H1 (cell line): ENCODE measurements at regions not wholly inside any gene's neighbourhood (a gene's known extent, or its start where the extent isn't known, plus 50 kb on each side); places are given as distances from the start of the nearest gene placed in this dataset.

Experiments
- POU5F1 ChIP-seq: IDR thresholded peaks from 2 replicates; pipeline ENCODE4 v1.6.1; 2011; ENCODE audit warnings: low read depth, mild to moderate bottlenecking, low read length, moderate library complexity
- SP1 ChIP-seq: IDR thresholded peaks from 2 replicates; pipeline ENCODE4 v1.6.1; 2011; ENCODE audit warnings: low read depth, low read length
- ZNF274 ChIP-seq: IDR thresholded peaks from 2 replicates; pipeline ENCODE4 v1.7.0; 2012; ENCODE audit warnings: low read length, borderline replicate concordance; ENCODE audit errors: extremely low read depth
- TF ChIP-seq, protein P1 (sequence below), 3 experiments: IDR thresholded peaks; 1 replicate in 2 of 3; 2 replicates in 1 of 3; pipeline versions ENCODE4 v1.5.1 to v1.6.1; 2011; ENCODE audit warnings: low read length in 3 of 3, mild to moderate bottlenecking in 3 of 3, inconsistent platforms in 2 of 3, low read depth in 1 of 3, moderate library complexity in 1 of 3; ENCODE audit not compliant: insufficient read depth in 1 of 3; ENCODE audit errors: control extremely low read depth in 1 of 3

DNA sequence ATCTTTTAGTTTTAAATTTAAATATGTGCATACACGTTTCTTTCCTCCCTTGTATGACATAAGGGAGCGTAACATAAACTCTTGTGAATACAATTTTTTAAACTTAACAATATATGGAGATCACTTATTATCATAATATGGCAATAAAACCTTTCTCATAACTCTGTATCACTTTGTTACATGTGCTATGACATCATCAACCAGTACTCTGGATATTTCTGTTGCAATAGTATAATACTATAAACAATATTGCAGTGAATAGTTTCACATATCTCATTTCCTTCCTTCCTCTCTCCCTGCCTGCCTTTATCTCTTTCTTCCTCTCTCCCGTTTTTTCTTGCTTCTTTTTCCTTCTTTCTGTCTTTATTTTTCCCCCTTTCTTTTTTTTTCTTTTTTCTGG is 1278.0 kb upstream of the CNTN5 start (continued):
- TF ChIP-seq, protein P1, sequence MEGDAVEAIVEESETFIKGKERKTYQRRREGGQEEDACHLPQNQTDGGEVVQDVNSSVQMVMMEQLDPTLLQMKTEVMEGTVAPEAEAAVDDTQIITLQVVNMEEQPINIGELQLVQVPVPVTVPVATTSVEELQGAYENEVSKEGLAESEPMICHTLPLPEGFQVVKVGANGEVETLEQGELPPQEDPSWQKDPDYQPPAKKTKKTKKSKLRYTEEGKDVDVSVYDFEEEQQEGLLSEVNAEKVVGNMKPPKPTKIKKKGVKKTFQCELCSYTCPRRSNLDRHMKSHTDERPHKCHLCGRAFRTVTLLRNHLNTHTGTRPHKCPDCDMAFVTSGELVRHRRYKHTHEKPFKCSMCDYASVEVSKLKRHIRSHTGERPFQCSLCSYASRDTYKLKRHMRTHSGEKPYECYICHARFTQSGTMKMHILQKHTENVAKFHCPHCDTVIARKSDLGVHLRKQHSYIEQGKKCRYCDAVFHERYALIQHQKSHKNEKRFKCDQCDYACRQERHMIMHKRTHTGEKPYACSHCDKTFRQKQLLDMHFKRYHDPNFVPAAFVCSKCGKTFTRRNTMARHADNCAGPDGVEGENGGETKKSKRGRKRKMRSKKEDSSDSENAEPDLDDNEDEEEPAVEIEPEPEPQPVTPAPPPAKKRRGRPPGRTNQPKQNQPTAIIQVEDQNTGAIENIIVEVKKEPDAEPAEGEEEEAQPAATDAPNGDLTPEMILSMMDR (IDR thresholded peaks at IDR 0.05; ENCODE audit: control extremely low read depth in 1 of 3, insufficient read depth in 1 of 3, low read depth in 1 of 3, low read length in 3 of 3) = no peak
- TF ChIP-seq SP1 (no peak), POU5F1 (no peak), ZNF274 (no peak)
